ENCODE measurements at regions not wholly inside any gene's neighbourhood (a gene's known extent, or its start where the extent isn't known, plus 50 kb on each side); places are given as distances from the start of the nearest gene placed in this dataset.
"Not testable (repeated sequence)": the region's sequence is repeated elsewhere in the genome, so short reads cannot be mapped to it uniquely, and the experiment has no call there.

DNA sequence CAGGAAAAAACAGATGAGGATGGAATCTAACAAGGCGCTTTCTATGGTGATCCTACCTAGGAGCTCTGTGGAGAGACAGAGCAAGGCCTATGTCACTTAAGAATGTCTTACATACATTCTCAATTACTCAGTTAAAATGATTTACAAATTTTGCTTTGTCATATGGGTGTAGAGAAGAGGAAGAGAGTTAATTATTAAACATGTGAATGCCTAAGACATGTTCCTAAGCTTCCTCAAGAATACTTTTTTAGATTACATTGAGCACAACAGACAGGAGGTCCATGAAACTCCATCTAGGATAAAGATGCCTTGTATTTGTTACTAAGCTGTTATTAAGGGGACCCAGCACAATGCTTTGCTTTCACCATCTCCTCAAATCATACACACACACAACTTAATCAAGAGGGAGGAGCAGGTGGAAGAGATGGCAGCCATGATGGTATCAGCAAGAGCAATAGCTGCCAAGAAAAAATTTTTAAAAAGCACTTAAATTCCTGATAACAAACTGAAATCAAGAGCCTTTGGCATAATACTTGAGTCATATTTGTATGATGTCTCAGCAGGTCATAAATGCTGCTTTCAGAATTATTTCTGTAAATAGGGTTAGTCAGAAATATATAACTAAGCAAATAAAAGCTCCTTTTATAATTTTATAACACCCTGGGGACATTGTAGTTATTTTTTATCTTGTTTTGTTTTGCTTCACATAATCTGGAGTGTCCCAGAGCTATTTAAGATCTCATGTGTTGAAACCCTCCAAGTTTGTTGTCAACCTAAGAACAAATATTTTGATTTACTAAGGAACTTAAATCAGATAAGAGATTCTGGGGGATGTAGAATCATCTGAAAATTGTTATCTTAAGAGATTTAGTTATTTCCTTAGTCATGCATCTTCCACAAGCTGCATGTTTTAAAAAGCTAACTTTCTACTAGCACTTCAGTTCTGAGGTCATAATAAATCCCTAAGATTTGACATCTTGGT lies 70.0 kb upstream of the CD2AP start:
- DNase-seq (ENCODE audit: low read depth in 2 of 2), result no peak

- peak in 1 of 2 donors; percentile 35 for DNase-seq (ENCODE audit: low read depth in 2 of 2)
These were observed 63.7 kb upstream of the CD2AP start for GRCh38 chr6:47413752-47414422.

GRCh38 chr6:47414423-47415167 lies 63.0 kb upstream of the CD2AP start:
- no peak for DNase-seq (ENCODE audit: low read depth in 2 of 2)

DNA sequence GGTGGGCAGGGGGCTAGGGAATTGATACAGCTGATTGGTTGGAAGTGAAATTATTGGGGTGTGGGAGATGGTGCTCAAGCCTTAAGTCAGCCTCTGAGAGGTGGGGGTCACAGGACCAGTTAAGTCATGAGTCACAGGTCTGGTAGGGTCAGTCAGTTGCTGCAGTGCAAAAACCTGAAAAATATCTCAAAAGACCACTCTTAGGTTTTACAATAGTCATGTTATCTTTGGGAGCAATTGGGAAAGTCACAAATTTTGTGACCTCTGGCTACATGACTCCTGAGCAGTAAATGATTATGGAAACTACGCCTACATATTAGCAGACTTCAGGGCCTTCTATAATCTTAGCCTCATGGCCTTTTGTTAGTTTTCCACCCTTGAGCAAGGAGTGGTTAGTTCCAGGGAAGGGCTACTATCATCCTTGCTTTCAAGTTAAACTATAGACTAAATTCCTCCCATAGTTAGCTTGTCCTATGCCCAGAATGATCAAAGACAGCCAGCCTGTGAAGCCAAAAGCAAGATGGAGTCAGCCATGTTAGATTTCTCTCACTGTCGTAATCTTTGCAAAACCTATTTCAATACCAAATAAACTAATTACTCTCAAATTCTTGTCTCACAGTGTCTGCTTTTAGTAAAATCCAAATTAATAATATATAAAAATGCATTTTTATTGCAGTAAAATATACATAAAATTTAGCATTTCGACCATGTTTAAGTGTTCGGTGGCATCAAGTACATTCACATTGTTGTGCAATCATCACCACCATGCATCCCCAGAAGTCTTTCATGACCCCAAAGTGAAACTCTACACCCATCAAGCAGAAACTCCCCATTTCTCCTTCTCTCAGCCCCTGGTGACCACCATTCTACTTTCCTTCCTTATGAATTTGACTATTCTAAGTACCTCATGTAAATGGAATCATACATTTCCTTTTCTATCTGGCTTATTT lies 60.9 kb upstream of the CD2AP start:
- DNase-seq (ENCODE audit: low read depth in 2 of 2), result no peak

DNA sequence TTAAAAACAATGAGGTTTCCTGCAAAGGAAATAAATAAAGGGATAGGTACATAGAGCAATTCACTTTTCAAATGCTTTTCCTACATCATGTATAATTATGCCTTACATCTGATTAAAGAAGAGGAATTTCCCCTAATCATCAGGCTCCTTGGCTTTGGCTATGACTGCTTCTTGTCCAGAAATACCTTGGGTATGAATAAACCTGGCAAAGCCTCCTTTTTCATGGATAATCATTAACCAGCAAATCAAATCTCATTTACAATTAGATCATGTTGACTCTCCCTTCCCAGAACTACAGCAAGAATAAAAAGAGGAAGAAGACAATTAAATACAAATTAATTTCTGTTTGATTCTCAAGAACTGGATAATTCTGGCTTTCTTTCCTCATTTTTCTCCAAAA lies 58.0 kb upstream of the CD2AP start:
- DNase-seq (ENCODE audit: low read depth in 2 of 2), result no peak

DNA sequence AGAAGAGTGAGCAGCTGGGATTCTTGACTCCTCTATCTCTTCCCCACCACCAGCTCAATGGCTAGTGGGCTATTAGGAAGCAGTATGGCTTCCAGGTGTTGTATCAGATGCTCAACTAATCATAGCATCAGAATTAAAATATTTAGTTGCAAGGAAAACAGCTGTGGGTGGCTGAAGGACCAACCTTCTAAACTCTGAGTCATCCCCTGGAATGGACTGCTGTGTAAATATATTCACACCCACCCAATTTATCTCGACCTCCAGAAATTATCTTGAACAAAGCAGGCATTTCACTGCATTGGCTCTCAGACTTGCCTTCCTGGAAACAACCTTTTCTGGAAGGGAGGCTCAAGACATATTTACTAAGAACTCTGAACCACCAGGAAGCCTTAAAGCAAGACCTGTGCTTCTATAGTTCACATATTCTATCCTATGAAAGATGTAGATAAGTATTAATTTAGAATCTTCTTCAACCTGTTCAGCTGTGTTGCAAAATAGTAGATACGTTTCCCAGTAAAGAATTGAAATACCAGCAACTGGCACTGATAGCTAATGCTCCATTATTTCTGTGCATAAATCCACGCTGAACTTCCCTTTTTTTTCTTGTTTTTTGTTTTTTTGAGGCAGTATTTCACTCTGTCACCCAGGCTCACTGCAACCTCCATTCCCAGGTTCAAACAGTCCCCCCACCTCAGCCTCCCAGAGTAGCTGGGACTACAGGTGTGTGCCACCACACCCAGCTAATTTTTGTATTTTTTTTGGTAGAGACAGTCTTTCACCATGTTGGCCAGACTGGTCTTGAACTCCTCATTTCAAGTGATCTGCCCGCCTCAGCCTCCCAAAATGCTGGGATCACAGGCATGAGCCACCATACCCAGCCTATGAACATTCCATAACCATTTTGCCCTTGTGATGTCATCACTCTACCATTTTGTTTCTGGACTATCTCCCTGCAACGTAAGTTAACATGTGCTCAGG lies 56.9 kb upstream of the CD2AP start:
- DNase-seq (ENCODE audit: low read depth in 2 of 2), result no peak

- no peak for DNase-seq (ENCODE audit: low read depth in 2 of 2)
These were observed 54.5 kb upstream of the CD2AP start for GRCh38 chr6:47423079-47423478.

- DNase-seq (ENCODE audit: low read depth in 2 of 2), result no peak
These were observed 53.2 kb upstream of the CD2AP start for GRCh38 chr6:47424436-47424836.

DNA sequence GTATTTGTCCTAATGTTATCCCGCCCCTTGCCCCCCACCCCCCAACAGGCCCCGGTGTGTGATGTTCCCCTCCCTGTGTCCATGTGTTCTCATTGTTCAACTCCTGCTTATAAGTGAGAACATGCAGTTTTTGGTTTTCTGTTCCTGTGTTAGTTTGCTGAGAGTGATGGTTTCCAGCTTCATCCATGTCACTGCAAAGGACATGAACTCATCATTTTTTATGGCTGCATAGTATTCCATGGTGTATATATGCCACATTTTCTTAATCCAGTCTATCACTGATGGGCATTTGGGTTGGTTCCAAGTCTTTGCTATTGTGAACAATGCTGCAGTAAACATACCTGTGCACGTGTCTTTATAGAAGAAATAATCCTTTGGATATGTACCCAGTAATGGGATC lies 51.9 kb upstream of the CD2AP start:
- DNase-seq (ENCODE audit: low read depth in 2 of 2), result not testable (repeated sequence)

GRCh38 chr6:47426524-47427302 lies 50.9 kb upstream of the CD2AP start:
- no peak for DNase-seq (ENCODE audit: low read depth in 2 of 2)

- DNase-seq (ENCODE audit: low read depth in 2 of 2), result no peak
These were observed 49.9 kb upstream of the CD2AP start for GRCh38 chr6:47427680-47428079.
